Endothelial cell of umbilical vein (primary cell): ENCODE measurements at regions not wholly inside any gene's neighbourhood (a gene's known extent, or its start where the extent isn't known, plus 50 kb on each side); places are given as distances from the start of the nearest gene placed in this dataset.

ENCODE experiments used
- CTCF ChIP-seq, 2 donors: IDR thresholded peaks; 1 replicate in 1 of 2; 2 replicates in 1 of 2; pipeline ENCODE4 v1.5.1; 2011; ENCODE audit warnings: low read length in 2 of 2, mild to moderate bottlenecking in 2 of 2, moderate library complexity in 2 of 2, control low read depth in 1 of 2, inconsistent platforms in 1 of 2, low read depth in 1 of 2; ENCODE audit not compliant: insufficient read depth in 1 of 2; ENCODE audit errors: extremely low read depth in 1 of 2
- POLR2A ChIP-seq: IDR thresholded peaks from 2 replicates; pipeline ENCODE4 v1.6.1; 2012; ENCODE audit warnings: low read depth, mild to moderate bottlenecking, control low read depth, low read length
- POLR2AphosphoS5 ChIP-seq: IDR thresholded peaks from 2 replicates; pipeline ENCODE4 v1.6.1; 2012; ENCODE audit warnings: low read depth, mild to moderate bottlenecking, control low read depth, low read length, moderate library complexity; ENCODE audit not compliant: insufficient read depth

GRCh38 chrX:13411496-13412207, 91.8 kb upstream of the ATXN3L start:
- TF ChIP-seq CTCF (IDR thresholded peaks at IDR 0.05; ENCODE audit: extremely low read depth in 1 of 2, insufficient read depth in 1 of 2, low read depth in 1 of 2, low read length in 2 of 2) = no peak
- no peak for TF ChIP-seq POLR2AphosphoS5
- no peak for TF ChIP-seq POLR2A
